ENCODE measurements at regions not wholly inside any gene's neighbourhood (a gene's known extent, or its start where the extent isn't known, plus 50 kb on each side); places are given as distances from the start of the nearest gene placed in this dataset.

DNA sequence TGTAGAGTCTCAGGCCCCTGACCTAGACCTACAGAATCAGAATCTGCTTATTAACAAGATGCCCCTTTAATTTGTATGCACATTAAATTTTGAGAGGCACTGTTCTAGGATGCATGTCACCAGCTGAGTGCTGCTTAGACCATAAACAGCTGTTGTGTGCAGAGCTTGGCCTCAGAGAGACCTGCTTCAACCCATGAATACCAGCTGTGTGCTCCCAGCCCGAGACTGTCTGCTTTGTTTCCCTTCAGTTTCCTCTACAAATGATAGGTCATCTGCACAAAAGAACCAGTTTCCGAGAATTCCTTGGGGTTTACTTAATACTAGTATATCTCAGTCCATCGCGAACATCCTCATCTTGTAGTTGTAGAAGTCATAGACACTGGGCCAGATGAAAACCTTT, 158.5 kb upstream of the PFN2 start:
- TF ChIP-seq, protein P1, sequence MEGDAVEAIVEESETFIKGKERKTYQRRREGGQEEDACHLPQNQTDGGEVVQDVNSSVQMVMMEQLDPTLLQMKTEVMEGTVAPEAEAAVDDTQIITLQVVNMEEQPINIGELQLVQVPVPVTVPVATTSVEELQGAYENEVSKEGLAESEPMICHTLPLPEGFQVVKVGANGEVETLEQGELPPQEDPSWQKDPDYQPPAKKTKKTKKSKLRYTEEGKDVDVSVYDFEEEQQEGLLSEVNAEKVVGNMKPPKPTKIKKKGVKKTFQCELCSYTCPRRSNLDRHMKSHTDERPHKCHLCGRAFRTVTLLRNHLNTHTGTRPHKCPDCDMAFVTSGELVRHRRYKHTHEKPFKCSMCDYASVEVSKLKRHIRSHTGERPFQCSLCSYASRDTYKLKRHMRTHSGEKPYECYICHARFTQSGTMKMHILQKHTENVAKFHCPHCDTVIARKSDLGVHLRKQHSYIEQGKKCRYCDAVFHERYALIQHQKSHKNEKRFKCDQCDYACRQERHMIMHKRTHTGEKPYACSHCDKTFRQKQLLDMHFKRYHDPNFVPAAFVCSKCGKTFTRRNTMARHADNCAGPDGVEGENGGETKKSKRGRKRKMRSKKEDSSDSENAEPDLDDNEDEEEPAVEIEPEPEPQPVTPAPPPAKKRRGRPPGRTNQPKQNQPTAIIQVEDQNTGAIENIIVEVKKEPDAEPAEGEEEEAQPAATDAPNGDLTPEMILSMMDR (conservative IDR thresholded peaks at IDR 0.05; ENCODE audit: low read depth, low read length): no peak
- TF ChIP-seq BHLHE40 (IDR thresholded peaks at IDR 0.05; ENCODE audit: low read depth, low read length): no peak
- no peak for TF ChIP-seq POLR2A (IDR thresholded peaks at IDR 0.05; ENCODE audit: low read depth, low read length)
- no peak for TF ChIP-seq RFX5 (IDR thresholded peaks at IDR 0.05; ENCODE audit: low read depth, low read length)
- no peak for TF ChIP-seq USF2 (IDR thresholded peaks at IDR 0.05; ENCODE audit: low read depth, low read length)
- no peak for TF ChIP-seq RAD21 (IDR thresholded peaks at IDR 0.05; ENCODE audit: low read length)
- TF ChIP-seq CEBPB (IDR thresholded peaks at IDR 0.05; ENCODE audit: low read depth, low read length): no peak

All from IMR-90 (cell line).